Pancreas (tissue), 10 donors: ENCODE measurements at regions not wholly inside any gene's neighbourhood (a gene's known extent, or its start where the extent isn't known, plus 50 kb on each side); places are given as distances from the start of the nearest gene placed in this dataset.

Source experiments
- ATAC-seq, 4 donors: fragments of 200-7000 bp; cut with Tn5 transposase; one replicate each; pipeline versions ENCODE4 v1.8.0 to v1.9.1; 2020; ENCODE audit warnings: mild to moderate bottlenecking in 4 of 4, moderate library complexity in 4 of 4
- DNase-seq, 6 donors: peaks; one replicate each; pipeline ENCODE4 v3.0.0-alpha.2; 2020
- FAIRE-seq: peaks from 2 replicates; lab custom pipeline; 2012; peaks lifted over from hg19 to GRCh38; lab: Jason Lieb, UNC
- H3K27ac ChIP-seq, 4 donors: fragments of 200-600 bp; sonication (generic); 1 replicate in 3 of 4; 2 replicates in 1 of 4; pipeline versions ENCODE4 v1.5.0 to v1.8.0; 2020
- H3K27me3 ChIP-seq, 4 donors: fragments of 200-600 bp; one replicate each; pipeline ENCODE4 v1.8.0; 2021
- H3K36me3 ChIP-seq, 3 donors: fragments of 200-600 bp; sonication (generic) in 1 of 3; one replicate each; pipeline versions ENCODE4 v1.5.0 to v1.8.0; 2020 to 2021
- H3K4me1 ChIP-seq, 3 donors: fragments of 200-600 bp; one replicate each; pipeline ENCODE4 v1.8.0; 2021
- H3K4me3 ChIP-seq, 4 donors: fragments of 200-600 bp; sonication (generic) in 2 of 4; one replicate each; pipeline versions ENCODE4 v1.5.0 to v1.8.0; 2020 to 2021
- H3K9me3 ChIP-seq, 4 donors: fragments of 200-600 bp; one replicate each; pipeline ENCODE4 v1.8.0; 2021
- whole genome bisulfite sequencing, 2 donors: extraction: QIAGEN DNeasy Blood & Tissue Kit; methylation state at CpG; one replicate each; pipeline ENCODE4 v1.1.7; 2013; 5-methylcytosine and 5-hydroxymethylcytosine counted together
- intact Hi-C, 3 donors: fragments of 100-400 bp; cut with DNase I; formaldehyde crosslinking; loops; one replicate each; pipeline versions ENCODE4 v1.11.1 to v1.14.2; 2022
- TF ChIP-seq, protein P1 (sequence below), 4 donors: fragments of 200-600 bp; sonication (generic) in 3 of 4; IDR thresholded peaks; one replicate each; pipeline versions ENCODE4 v1.5.0 to v1.8.0; 2021; ENCODE audit warnings: antibody characterized with exemption in 4 of 4
- donor health status: healthy with polysubstance abuse.
- donor health status: DM: no; HTN: no; CAD: no; lungs with moderate emphysema.
- donor health status: DM: no; HTN: no; CAD: no.
- donor health status: control.
- donor health status: control.
- donor health status: Bipolar disorder and iron deficiency.
- donor health status: DM: yes; HTN: yes; CAD: no.
- donor health status: DM: no; HTN: no; CAD: no.
- donor health status: DM: no; HTN: no; CAD: no.
- donor health status: DM: yes; HTN: yes; CAD: no.

- ATAC-seq = no peak
- Histone ChIP-seq H3K4me1 (peaks cover 0 to 6% (median 3%) of the 10 kb centered on the region in 3 donors), H3K27me3 (no peaks in the 10 kb centered on the region), H3K36me3 (no peaks in the 10 kb centered on the region), H3K27ac (no peak overlapping the region), H3K9me3 (no peaks in the 10 kb centered on the region), H3K4me3 (no peak overlapping the region)
- DNase-seq = no peak
- intact Hi-C loops = no loop called here
- 91 to 92% methylated on average over 12 of the region's 12 CpGs for WGBS, 2 donors
- no peak for FAIRE-seq
- TF ChIP-seq, protein P1, sequence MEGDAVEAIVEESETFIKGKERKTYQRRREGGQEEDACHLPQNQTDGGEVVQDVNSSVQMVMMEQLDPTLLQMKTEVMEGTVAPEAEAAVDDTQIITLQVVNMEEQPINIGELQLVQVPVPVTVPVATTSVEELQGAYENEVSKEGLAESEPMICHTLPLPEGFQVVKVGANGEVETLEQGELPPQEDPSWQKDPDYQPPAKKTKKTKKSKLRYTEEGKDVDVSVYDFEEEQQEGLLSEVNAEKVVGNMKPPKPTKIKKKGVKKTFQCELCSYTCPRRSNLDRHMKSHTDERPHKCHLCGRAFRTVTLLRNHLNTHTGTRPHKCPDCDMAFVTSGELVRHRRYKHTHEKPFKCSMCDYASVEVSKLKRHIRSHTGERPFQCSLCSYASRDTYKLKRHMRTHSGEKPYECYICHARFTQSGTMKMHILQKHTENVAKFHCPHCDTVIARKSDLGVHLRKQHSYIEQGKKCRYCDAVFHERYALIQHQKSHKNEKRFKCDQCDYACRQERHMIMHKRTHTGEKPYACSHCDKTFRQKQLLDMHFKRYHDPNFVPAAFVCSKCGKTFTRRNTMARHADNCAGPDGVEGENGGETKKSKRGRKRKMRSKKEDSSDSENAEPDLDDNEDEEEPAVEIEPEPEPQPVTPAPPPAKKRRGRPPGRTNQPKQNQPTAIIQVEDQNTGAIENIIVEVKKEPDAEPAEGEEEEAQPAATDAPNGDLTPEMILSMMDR (IDR thresholded peaks at IDR 0.05) = no peak
These were observed 125.9 kb upstream of the PROX1 start for GRCh38 chr1:213861841-213862240.

- WGBS, 2 donors = 57 to 63% methylated on average over 4 of the region's 4 CpGs
- TF ChIP-seq, protein P1 (IDR thresholded peaks at IDR 0.05) = no peak
- Histone ChIP-seq H3K36me3 (no peaks in the 10 kb centered on the region), H3K27me3 (no peaks in the 10 kb centered on the region), H3K9me3 (no peaks in the 10 kb centered on the region), H3K4me1 (no peaks in the 10 kb centered on the region), H3K4me3 (no peak overlapping the region), H3K27ac (no peak overlapping the region)
- no peak for DNase-seq
- no peak for ATAC-seq
- intact Hi-C loops = no loop called here
- no peak for FAIRE-seq
These were observed 123.7 kb upstream of the PROX1 start for GRCh38 chr1:213864091-213864490.

GRCh38 chr1:213868482-213868881 is 119.3 kb upstream of the PROX1 start:
- ATAC-seq = no peak
- no peak for DNase-seq
- no peak overlapping the region for H3K4me3 ChIP-seq
- H3K4me1 ChIP-seq = no peaks in the 10 kb centered on the region
- TF ChIP-seq, protein P1 (IDR thresholded peaks at IDR 0.05) = no peak
- intact Hi-C loops = no loop called here
- H3K9me3 ChIP-seq = no peaks in the 10 kb centered on the region
- H3K36me3 ChIP-seq = no peaks in the 10 kb centered on the region
- H3K27me3 ChIP-seq = no peaks in the 10 kb centered on the region
- no peak overlapping the region for H3K27ac ChIP-seq
- 94 to 97% methylated on average over 2 of the region's 2 CpGs for WGBS, 2 donors
- no peak for FAIRE-seq

DNA sequence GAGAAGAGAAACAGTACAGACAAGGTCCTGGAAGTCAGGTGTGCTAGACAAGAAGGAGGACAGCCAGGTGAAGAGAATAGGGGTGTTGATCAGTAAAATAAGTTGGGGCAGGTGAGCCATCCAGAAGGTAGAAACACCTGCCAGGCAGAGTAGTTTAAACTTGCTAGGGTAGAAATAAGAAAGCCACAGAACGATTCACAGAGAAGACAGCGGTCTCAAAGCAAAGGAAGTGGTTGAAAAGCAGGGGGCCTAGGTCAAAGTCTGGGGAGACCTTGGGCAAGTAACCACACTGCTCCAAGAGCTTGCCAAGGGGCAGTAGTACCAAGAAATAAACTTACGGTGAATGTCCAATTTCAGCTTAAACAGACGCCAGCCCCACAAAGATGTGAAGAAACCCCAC is 116.6 kb upstream of the PROX1 start:
- ATAC-seq (no peak), DNase-seq (no peak), FAIRE-seq (no peak)
- intact Hi-C loops = no loop called here
- H3K4me1 ChIP-seq = no peaks in the 10 kb centered on the region
- H3K36me3 ChIP-seq = no peaks in the 10 kb centered on the region
- WGBS, 2 donors = 87 to 88% methylated on average over 4 of the region's 4 CpGs
- TF ChIP-seq, protein P1 (IDR thresholded peaks at IDR 0.05) = no peak
- no peaks in the 10 kb centered on the region for H3K27me3 ChIP-seq
- no peak overlapping the region for H3K4me3 ChIP-seq
- no peak overlapping the region for H3K27ac ChIP-seq
- no peaks in the 10 kb centered on the region for H3K9me3 ChIP-seq

GRCh38 chr1:213874789-213875188 is 113.0 kb upstream of the PROX1 start:
- DNase-seq (no peak), ATAC-seq (no peak), FAIRE-seq (no peak)
- H3K36me3 ChIP-seq = no peaks in the 10 kb centered on the region
- no peaks in the 10 kb centered on the region for H3K4me1 ChIP-seq
- no peaks in the 10 kb centered on the region for H3K9me3 ChIP-seq
- no peaks in the 10 kb centered on the region for H3K27me3 ChIP-seq
- WGBS, 2 donors = 89 to 94% methylated on average over 7 of the region's 7 CpGs
- TF ChIP-seq, protein P1 (IDR thresholded peaks at IDR 0.05) = no peak
- intact Hi-C loops = no loop called here
- H3K4me3 ChIP-seq = no peak overlapping the region
- no peak overlapping the region for H3K27ac ChIP-seq
